Epithelial cell of proximal tubule (primary cell): ENCODE measurements at regions not wholly inside any gene's neighbourhood (a gene's known extent, or its start where the extent isn't known, plus 50 kb on each side); places are given as distances from the start of the nearest gene placed in this dataset.
"Not testable (repeated sequence)": the region's sequence is repeated elsewhere in the genome, so short reads cannot be mapped to it uniquely, and the experiment has no call there.

Experiments used
- DNase-seq: peaks from one replicate; pipeline ENCODE4 v3.0.0-alpha.2; 2011; ENCODE audit warnings: low read depth
- H3K4me3 ChIP-seq: 2 replicates; pipeline ENCODE4 v1.5.1; 2011; ENCODE audit warnings: low read depth, mild to moderate bottlenecking, low read length
- CTCF ChIP-seq: conservative IDR thresholded peaks from 2 replicates; pipeline ENCODE4 v1.5.1; 2012; ENCODE audit warnings: low read depth, mild to moderate bottlenecking, low read length

DNA sequence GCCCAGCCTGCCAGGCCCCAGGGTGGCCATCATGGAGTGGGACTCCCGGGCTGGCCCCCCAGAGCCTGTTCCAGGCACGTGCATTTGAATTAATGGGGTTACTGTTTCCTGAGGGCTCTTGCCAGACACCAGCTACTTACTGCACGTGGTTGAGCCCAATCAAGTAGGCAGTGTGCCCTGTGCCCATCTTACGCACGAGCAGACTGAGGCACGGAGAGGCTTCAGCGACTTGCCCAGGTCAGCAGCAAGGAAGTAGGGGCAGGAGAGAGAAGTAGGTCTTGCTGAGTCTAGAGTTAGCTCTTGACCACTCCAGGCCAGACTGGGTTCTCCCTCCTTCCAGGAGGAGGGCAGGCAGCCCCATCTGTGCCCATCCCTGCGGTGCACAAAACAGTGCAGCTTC is 67.7 kb downstream of the DIO3 start:
- H3K4me3 ChIP-seq, result peak overlapping the region; percentile 31
- no peak for TF ChIP-seq CTCF
- DNase-seq, result no peak

DNA sequence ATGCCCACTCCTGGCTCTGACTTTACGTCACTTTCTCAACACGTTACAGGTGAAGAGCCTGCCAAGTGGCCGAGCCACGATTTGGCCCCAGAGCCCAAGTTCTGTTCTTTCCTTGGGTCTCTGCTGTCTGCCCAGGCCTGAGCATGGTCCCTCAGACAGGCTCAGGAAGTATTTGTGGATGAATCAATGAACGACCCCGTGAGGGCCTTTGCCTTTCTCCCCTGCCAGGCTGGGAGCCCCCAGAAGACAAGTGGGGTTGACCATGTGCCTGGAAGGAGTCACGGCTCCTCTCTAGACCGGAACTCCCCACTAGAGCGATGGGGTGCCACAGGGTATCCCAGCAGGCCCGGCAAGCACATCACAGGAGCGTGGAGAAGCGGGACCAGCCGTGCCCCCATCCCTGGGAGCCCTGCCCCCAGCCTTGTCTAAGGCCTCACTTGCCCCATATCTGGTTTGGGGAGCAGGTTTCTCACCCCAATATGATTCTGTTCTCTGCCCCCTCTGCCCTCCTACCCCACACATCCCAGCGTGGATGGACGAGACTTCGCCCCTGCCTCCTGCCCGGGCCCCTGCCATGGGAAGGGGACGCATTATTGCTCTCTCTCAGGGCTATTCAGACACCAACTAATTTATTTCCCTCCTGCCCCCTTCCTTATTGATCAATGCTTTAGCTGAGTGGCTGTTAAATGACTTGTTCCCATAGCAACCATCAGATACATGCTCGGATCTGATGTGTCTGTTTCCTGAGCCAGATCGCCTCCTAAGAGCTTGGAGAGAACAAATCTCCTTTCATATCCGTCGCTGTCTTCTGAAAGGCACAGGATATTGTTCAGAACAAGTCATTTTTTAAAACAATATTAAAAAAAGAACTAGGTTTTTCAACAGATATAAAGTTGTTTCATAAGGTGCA is 69.0 kb downstream of the DIO3 start:
- H3K4me3 ChIP-seq, result no peak overlapping the region
- no peak for DNase-seq
- TF ChIP-seq CTCF, result no peak

- H3K4me3 ChIP-seq, result no peak overlapping the region
- no peak for TF ChIP-seq CTCF
- DNase-seq, result no peak
Observed at GRCh38 chr14:101631199-101631598, 69.9 kb downstream of the DIO3 start.

GRCh38 chr14:101631970-101632369 is 70.7 kb downstream of the DIO3 start:
- H3K4me3 ChIP-seq, DNase-seq: not testable (repeated sequence)

- no peak for DNase-seq
- no peak overlapping the region for H3K4me3 ChIP-seq
- TF ChIP-seq CTCF, result no peak
Observed at GRCh38 chr14:101632520-101632919, 71.2 kb downstream of the DIO3 start.

- H3K4me3 ChIP-seq, result no peak overlapping the region
- no peak for DNase-seq
- TF ChIP-seq CTCF, result no peak
Observed at GRCh38 chr14:101633276-101633675, 72.0 kb downstream of the DIO3 start.

DNA sequence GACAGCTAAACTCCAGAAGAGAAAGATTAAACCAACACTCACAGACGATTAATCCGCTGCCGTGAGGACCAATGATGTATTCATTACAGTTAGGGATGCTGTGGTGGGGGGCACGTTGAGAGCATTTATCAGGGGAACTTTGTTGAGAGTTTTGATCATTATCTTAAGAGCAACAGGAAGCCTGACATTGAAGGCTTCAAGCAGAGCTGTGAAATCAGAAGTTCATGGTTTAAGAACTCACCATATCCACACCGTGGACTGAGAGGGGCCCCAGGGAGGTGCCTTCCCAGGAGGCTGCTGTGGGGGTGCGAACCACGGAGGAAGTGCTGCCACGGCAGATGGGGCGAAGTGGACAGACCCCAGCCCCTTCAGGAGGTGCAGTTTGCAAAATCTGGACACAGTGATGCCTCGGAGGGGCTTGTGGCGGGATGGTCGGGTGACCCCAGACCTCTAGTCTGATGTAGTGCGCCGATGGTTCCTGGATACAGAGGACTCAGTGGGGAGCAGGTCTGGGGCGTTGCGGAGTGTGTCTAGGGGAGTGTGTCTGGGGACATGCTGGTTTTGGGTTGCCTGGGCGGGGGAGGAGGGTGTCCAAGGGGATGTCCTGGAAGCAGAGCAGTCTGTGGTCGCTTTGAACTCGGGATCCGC is 73.0 kb downstream of the DIO3 start:
- no peak for TF ChIP-seq CTCF
- DNase-seq, result no peak
- no peak overlapping the region for H3K4me3 ChIP-seq
